SK-N-SH treated with all-trans-retinoic acid at 6 μM for 48 hours (cell line): ENCODE measurements at regions not wholly inside any gene's neighbourhood (a gene's known extent, or its start where the extent isn't known, plus 50 kb on each side); places are given as distances from the start of the nearest gene placed in this dataset.

Source experiments
- ATAC-seq: fragments of 200-7000 bp; cut with Tn5 transposase; 3 replicates; pipeline ENCODE4 v1.9.1; 2020; ENCODE audit warnings: mild to moderate bottlenecking, moderate library complexity
- ARNTL ChIP-seq: fragments of 450-650 bp; formaldehyde crosslinking; IDR thresholded peaks from 2 replicates; pipeline ENCODE4 v1.5.0; 2020; ENCODE audit warnings: low read depth, mild to moderate bottlenecking, moderate library complexity, borderline replicate concordance
- BACH2 ChIP-seq: fragments of 250-450 bp; sonication (Bioruptor Pico); IDR thresholded peaks from 2 replicates; pipeline ENCODE4 v1.9.0; 2021; ENCODE audit warnings: mild to moderate bottlenecking, borderline replicate concordance
- CREB5 ChIP-seq: fragments of 250-450 bp; sonication (Bioruptor Pico); IDR thresholded peaks from 2 replicates; pipeline ENCODE4 v1.5.1; 2020; ENCODE audit warnings: low read depth, mild to moderate bottlenecking, moderate library complexity
- CSDC2 ChIP-seq: fragments of 250-450 bp; sonication (Bioruptor Pico); IDR thresholded peaks from 2 replicates; pipeline ENCODE4 v1.5.0; 2020; ENCODE audit warnings: mild to moderate bottlenecking, moderate library complexity
- CSRNP3 ChIP-seq: fragments of 250-450 bp; sonication (Bioruptor Pico); IDR thresholded peaks from 2 replicates; pipeline ENCODE4 v1.5.1; 2021; ENCODE audit warnings: mild to moderate bottlenecking, moderate library complexity
- ESRRG ChIP-seq: fragments of 250-450 bp; sonication (Bioruptor Pico); IDR thresholded peaks from 2 replicates; pipeline ENCODE4 v1.6.1; 2021; ENCODE audit warnings: mild to moderate bottlenecking
- GLIS3 ChIP-seq: fragments of 250-450 bp; sonication (Bioruptor Pico); IDR thresholded peaks from 2 replicates; pipeline ENCODE4 v1.5.0; 2020; ENCODE audit warnings: mild to moderate bottlenecking, moderate library complexity
- OSR1 ChIP-seq: fragments of 250-450 bp; sonication (Bioruptor Pico); IDR thresholded peaks from 2 replicates; pipeline ENCODE4 v1.8.0; 2022; ENCODE audit warnings: moderate library complexity, mild to moderate bottlenecking, inconsistent platforms
- PATZ1 ChIP-seq: fragments of 250-450 bp; sonication (Bioruptor Pico); IDR thresholded peaks from 2 replicates; pipeline ENCODE4 v1.8.0; 2020; ENCODE audit warnings: mild to moderate bottlenecking, moderate library complexity, borderline replicate concordance
- POU6F1 ChIP-seq: fragments of 250-450 bp; sonication (Bioruptor Pico); IDR thresholded peaks from 2 replicates; pipeline ENCODE4 v1.8.0; 2021; ENCODE audit warnings: low read depth, mild to moderate bottlenecking, moderate library complexity, borderline replicate concordance
- RARB ChIP-seq: fragments of 250-450 bp; sonication (Bioruptor Pico); IDR thresholded peaks from 2 replicates; pipeline ENCODE4 v1.8.0; 2021; ENCODE audit warnings: mild to moderate bottlenecking, moderate library complexity
- TCF4 ChIP-seq: fragments of 250-450 bp; sonication (Bioruptor Pico); IDR thresholded peaks from 2 replicates; pipeline ENCODE4 v1.8.0; 2021; ENCODE audit warnings: mild to moderate bottlenecking, moderate library complexity, borderline replicate concordance
- TOX ChIP-seq: fragments of 250-450 bp; sonication (Bioruptor Pico); IDR thresholded peaks from 2 replicates; pipeline ENCODE4 v1.8.0; 2021; ENCODE audit warnings: mild to moderate bottlenecking, moderate library complexity, borderline replicate concordance
- TSHZ2 ChIP-seq: fragments of 250-450 bp; sonication (Bioruptor Pico); IDR thresholded peaks from 2 replicates; pipeline ENCODE4 v1.5.0; 2020; ENCODE audit warnings: mild to moderate bottlenecking, moderate library complexity
- ZC3H10 ChIP-seq: fragments of 250-450 bp; sonication (Bioruptor Pico); IDR thresholded peaks from 2 replicates; pipeline ENCODE4 v1.5.1; 2021; ENCODE audit warnings: mild to moderate bottlenecking, moderate library complexity
- ZFP3 ChIP-seq: fragments of 250-450 bp; sonication (Bioruptor Pico); IDR thresholded peaks from 2 replicates; pipeline ENCODE4 v1.5.0; 2020; ENCODE audit warnings: mild to moderate bottlenecking, moderate library complexity
- ZFP30 ChIP-seq: fragments of 450-650 bp; formaldehyde crosslinking; IDR thresholded peaks from 2 replicates; pipeline ENCODE4 v1.5.0; 2022; ENCODE audit warnings: mild to moderate bottlenecking, moderate library complexity
- ZNF565 ChIP-seq: fragments of 450-650 bp; formaldehyde crosslinking; conservative IDR thresholded peaks from 2 replicates; pipeline ENCODE4 v1.5.0; 2020; ENCODE audit warnings: low read depth, mild to moderate bottlenecking, moderate library complexity
- ZNF70 ChIP-seq: fragments of 450-650 bp; formaldehyde crosslinking; IDR thresholded peaks from 2 replicates; pipeline ENCODE4 v1.5.0; 2020; ENCODE audit warnings: mild to moderate bottlenecking, moderate library complexity
- ZNF8 ChIP-seq: fragments of 450-650 bp; formaldehyde crosslinking; IDR thresholded peaks from 2 replicates; pipeline ENCODE4 v1.5.0; 2020; ENCODE audit warnings: mild to moderate bottlenecking, moderate library complexity

GRCh38 chr6:114550316-114550715 lies 207.5 kb upstream of the HS3ST5 start:
- no peak for ATAC-seq
- no peak for TF ChIP-seq PATZ1 (CRISPR knock-in tag)

GRCh38 chr6:114543696-114544095 lies 200.9 kb upstream of the HS3ST5 start:
- no peak for ATAC-seq
- TF ChIP-seq ARNTL (CRISPR knock-in tag) (no peak), CREB5 (no peak), OSR1 (CRISPR knock-in tag) (no peak), ZNF70 (CRISPR knock-in tag) (no peak), BACH2 (CRISPR knock-in tag) (no peak), TCF4 (CRISPR knock-in tag) (no peak), CSRNP3 (no peak), ZFP30 (CRISPR knock-in tag) (no peak), ZNF565 (CRISPR knock-in tag) (no peak), ZC3H10 (CRISPR knock-in tag) (no peak), TOX (no peak), POU6F1 (CRISPR knock-in tag) (no peak), ZNF8 (no peak), ESRRG (CRISPR knock-in tag) (no peak)
- TF ChIP-seq, all 23 proteins: peak for 0

GRCh38 chr6:114541794-114542193 lies 199.0 kb upstream of the HS3ST5 start:
- TF ChIP-seq TSHZ2 (no peak), RARB (CRISPR knock-in tag) (no peak), PATZ1 (CRISPR knock-in tag) (no peak), GLIS3 (no peak), CSRNP3 (no peak), TCF4 (CRISPR knock-in tag) (no peak), OSR1 (CRISPR knock-in tag) (no peak), ZNF8 (no peak), ZFP3 (CRISPR knock-in tag) (no peak), ZNF70 (CRISPR knock-in tag) (no peak), ARNTL (CRISPR knock-in tag) (no peak), CSDC2 (CRISPR knock-in tag) (no peak), CREB5 (no peak)
- no peak for ATAC-seq
